ENCODE measurements at regions not wholly inside any gene's neighbourhood (a gene's known extent, or its start where the extent isn't known, plus 50 kb on each side); places are given as distances from the start of the nearest gene placed in this dataset.

DNA sequence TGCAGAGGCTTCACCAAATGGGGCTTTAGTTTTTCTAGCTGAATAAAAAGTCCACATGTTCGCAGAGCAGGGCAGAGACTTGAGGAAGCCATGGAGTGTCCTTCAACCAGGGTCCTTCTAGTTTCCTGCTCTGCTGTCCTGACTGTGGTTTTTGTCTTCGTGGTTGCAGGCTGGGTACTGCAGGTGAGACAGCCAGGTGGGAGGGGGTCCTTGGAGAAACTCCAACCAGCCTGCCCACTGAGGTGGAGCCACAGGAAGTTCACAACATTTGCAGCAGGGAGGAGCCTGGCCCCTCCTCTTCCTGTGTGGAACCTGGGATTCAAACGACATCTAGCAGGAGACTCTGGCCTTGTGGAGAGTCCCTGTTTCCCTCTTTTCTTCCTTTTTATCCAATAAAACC lies 68.8 kb upstream of the MYLIP start:
- TF ChIP-seq CTCF (IDR thresholded peaks at IDR 0.05; ENCODE audit: insufficient read depth, low read length) = no peak
- no peak for DNase-seq (ENCODE audit: low read depth)
- no peak overlapping the region for H3K4me3 ChIP-seq (ENCODE audit: low read depth, low read length)

GRCh38 chr6:16059496-16059895 lies 69.4 kb upstream of the MYLIP start:
- no peak for DNase-seq (ENCODE audit: low read depth)
- H3K4me3 ChIP-seq (ENCODE audit: low read depth, low read length) = no peak overlapping the region
- TF ChIP-seq CTCF (IDR thresholded peaks at IDR 0.05; ENCODE audit: insufficient read depth, low read length) = no peak

- DNase-seq (ENCODE audit: low read depth) = no peak
- H3K4me3 ChIP-seq (ENCODE audit: low read depth, low read length) = no peak overlapping the region
- TF ChIP-seq CTCF (IDR thresholded peaks at IDR 0.05; ENCODE audit: insufficient read depth, low read length) = no peak
These were observed 69.9 kb upstream of the MYLIP start for GRCh38 chr6:16058929-16059345.

DNA sequence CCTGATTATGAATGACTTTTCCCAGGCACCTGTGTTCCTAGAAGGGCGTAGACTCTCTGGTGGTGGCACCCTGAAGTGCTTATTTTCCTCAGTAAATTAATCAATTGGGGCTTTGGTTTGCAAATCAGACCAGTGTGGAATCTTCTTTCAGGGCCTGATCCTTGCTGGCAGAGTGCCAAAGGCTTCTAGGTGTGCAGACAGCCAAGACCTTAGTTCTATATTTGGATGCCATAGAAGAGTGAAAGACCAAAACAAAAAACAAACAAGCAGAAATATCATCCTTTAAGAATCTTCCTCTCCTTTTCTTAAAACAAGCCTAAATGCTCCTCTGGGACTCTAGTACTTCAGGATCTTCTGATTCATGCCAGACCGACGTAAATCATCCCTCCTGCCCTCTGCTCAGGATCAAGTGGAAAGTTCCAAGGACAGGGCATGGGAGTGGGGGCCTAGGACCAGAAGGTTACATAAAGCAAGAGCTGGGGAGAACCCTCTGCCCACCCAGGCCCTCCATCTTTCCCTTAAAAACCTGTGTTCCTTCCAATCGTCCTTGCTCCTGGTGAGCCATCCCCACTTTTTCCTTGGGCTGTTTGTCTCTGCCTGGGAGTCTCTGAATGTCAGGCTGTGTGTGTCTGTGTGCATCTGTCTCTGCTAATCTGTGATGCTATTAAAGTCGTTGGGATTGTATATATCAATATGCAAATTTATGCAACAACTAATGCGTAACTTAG lies 70.5 kb upstream of the MYLIP start:
- TF ChIP-seq CTCF (IDR thresholded peaks at IDR 0.05; ENCODE audit: insufficient read depth, low read length) = no peak
- DNase-seq (ENCODE audit: low read depth) = no peak
- no peak overlapping the region for H3K4me3 ChIP-seq (ENCODE audit: low read depth, low read length)

DNA sequence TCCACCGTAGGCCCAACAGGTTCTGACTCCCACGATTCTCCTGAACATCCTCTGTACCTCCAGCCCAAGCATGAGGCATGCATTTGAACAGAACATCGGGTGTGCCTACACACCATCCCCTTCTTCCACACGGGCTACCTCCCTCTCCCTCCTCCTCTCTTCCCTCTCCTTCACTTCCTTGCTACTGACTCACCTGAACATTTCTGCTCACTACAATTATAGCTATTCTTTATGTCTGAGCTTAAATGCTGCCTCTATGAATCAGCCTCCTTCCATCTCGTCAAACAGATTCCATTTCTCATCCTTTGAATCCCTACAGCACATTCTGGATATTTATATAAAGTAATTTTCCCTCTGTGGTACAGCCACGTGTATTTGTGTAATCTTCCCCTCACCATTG lies 71.4 kb upstream of the MYLIP start:
- TF ChIP-seq CTCF (IDR thresholded peaks at IDR 0.05; ENCODE audit: insufficient read depth, low read length) = no peak
- H3K4me3 ChIP-seq (ENCODE audit: low read depth, low read length) = no peak overlapping the region
- DNase-seq (ENCODE audit: low read depth) = no peak

DNA sequence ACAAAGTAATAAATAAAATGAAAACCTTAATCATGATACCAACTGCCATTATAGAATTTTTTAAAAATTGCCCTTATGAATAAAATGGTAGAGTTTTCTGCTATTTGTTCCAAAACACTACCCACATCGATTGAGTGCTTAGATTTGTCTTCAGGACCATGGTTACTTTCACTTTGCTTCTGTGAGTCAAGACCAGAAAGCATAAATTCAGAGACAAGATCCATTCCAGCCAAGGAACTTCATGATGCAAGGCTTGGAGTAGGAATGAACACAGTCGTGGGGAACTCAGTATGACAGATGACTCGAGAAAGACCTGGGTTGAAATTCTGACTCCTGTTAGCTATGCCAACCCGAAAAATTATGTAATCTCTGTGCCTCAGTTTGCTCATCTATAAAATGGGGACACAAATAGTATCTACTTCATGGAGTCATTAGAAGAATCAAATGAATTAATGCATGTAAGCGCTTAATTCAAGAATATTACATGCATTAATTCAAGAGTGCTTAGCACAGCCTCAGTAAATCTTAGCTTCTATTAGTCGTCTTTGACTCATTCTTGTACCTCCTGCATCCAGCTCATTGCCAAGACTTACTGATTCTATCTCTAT lies 72.5 kb upstream of the MYLIP start:
- H3K4me3 ChIP-seq (ENCODE audit: low read depth, low read length) = no peak overlapping the region
- TF ChIP-seq CTCF (IDR thresholded peaks at IDR 0.05; ENCODE audit: insufficient read depth, low read length) = no peak
- no peak for DNase-seq (ENCODE audit: low read depth)

All from fibroblast of the aortic adventitia (primary cell).